IMR-90 (cell line): ENCODE measurements at regions not wholly inside any gene's neighbourhood (a gene's known extent, or its start where the extent isn't known, plus 50 kb on each side); places are given as distances from the start of the nearest gene placed in this dataset.

Source experiments
- ATAC-seq: fragments of 200-7000 bp; cut with Tn5 transposase; 2 replicates; pipeline ENCODE4 v1.9.1; 2020; ENCODE audit warnings: low read depth, mild to moderate bottlenecking, moderate library complexity
- BruUV-seq: library from RNA; stranded (reverse); fragments of 400-500 nt; replicated peaks from 2 replicates; lab custom pipeline; 2021; lab: Mats Ljungman, UMichigan
- CTCF ChIA-PET: fragments of 300-600 bp; formaldehyde crosslinking; extraction: SDS; loops from one replicate; lab custom pipeline; 2021; ENCODE audit warnings: antibody characterized with exemption; lab: Yijun Ruan, JAX
- POLR2A ChIA-PET: fragments of 300-600 bp; sonication (Branson Sonifier 250); formaldehyde crosslinking; loops from one replicate; lab custom pipeline; 2022; ENCODE audit warnings: antibody characterized with exemption; ENCODE audit not compliant: unreplicated experiment; lab: Charles Lee
- DNase-seq: peaks from one replicate; pipeline ENCODE4 v3.0.0; 2013
- H2AFZ ChIP-seq: replicated peaks from 2 replicates; pipeline ENCODE3; 2013; ENCODE audit warnings: low read length, mild to moderate bottlenecking; ENCODE audit not compliant: poor library complexity
- H2AK5ac ChIP-seq: 2 replicates; pipeline ENCODE4 v1.6.1; 2013; ENCODE audit warnings: low read depth, low read length, inconsistent platforms
- H2AK9ac ChIP-seq: replicated peaks from 2 replicates; pipeline ENCODE3; 2013; ENCODE audit warnings: mild to moderate bottlenecking, low read depth, low read length, moderate library complexity; ENCODE audit not compliant: poor library complexity
- H2BK120ac ChIP-seq: 2 replicates; pipeline ENCODE4 v1.6.1; 2013; ENCODE audit warnings: low read depth, low read length, inconsistent platforms
- H2BK15ac ChIP-seq: 3 replicates; pipeline ENCODE4 v1.6.1; 2013; ENCODE audit warnings: low read depth, low read length, inconsistent platforms
- H2BK20ac ChIP-seq: 2 replicates; pipeline ENCODE4 v1.6.1; 2013; ENCODE audit warnings: low read depth, mild to moderate bottlenecking, inconsistent platforms, low read length, moderate library complexity
- H2BK5ac ChIP-seq: 2 replicates; pipeline ENCODE4 v1.6.1; 2013; ENCODE audit warnings: mild to moderate bottlenecking, low read depth, low read length, inconsistent platforms; ENCODE audit not compliant: poor library complexity, severe bottlenecking
- H3K14ac ChIP-seq: replicated peaks from 2 replicates; pipeline ENCODE4 v1.6.1; 2013; ENCODE audit warnings: low read depth, low read length, inconsistent platforms
- H3K18ac ChIP-seq: 2 replicates; pipeline ENCODE4 v1.6.1; 2013; ENCODE audit warnings: low read depth, low read length, control low read depth
- H3K23ac ChIP-seq: 2 replicates; pipeline ENCODE4 v1.6.1; 2013; ENCODE audit warnings: low read depth, low read length, inconsistent platforms
- H3K27ac ChIP-seq: 2 replicates; pipeline ENCODE4 v1.5.1; 2013; ENCODE audit warnings: mild to moderate bottlenecking, control low read depth, low read length; ENCODE audit not compliant: insufficient read depth
- H3K27me3 ChIP-seq: 2 replicates; pipeline ENCODE4 v1.6.1; 2013; ENCODE audit warnings: low read length; ENCODE audit not compliant: control insufficient read depth, insufficient read depth
- H3K36me3 ChIP-seq: 2 replicates; pipeline ENCODE4 v1.6.1; 2013; ENCODE audit warnings: low read length, mixed read lengths; ENCODE audit not compliant: control insufficient read depth, insufficient read depth
- H3K4ac ChIP-seq: 2 replicates; pipeline ENCODE4 v1.6.1; 2013; ENCODE audit warnings: low read depth, low read length, inconsistent platforms
- H3K4me1 ChIP-seq: 2 replicates; pipeline ENCODE4 v1.6.1; 2013; ENCODE audit warnings: low read length, mixed read lengths; ENCODE audit not compliant: control insufficient read depth, insufficient read depth
- H3K4me2 ChIP-seq: 2 replicates; pipeline ENCODE4 v1.6.1; 2013; ENCODE audit warnings: low read depth, mild to moderate bottlenecking, control low read depth, low read length, moderate library complexity
- H3K4me3 ChIP-seq: 2 replicates; pipeline ENCODE4 v1.5.1; 2013; ENCODE audit warnings: low read depth, mild to moderate bottlenecking, control low read depth, low read length, moderate library complexity; ENCODE audit not compliant: insufficient read depth
- H3K56ac ChIP-seq: 2 replicates; pipeline ENCODE4 v1.6.1; 2013; ENCODE audit warnings: low read length, inconsistent platforms; ENCODE audit not compliant: insufficient read depth; ENCODE audit errors: extremely low read depth
- H3K79me1 ChIP-seq, 2 experiments: 2 replicates each; pipeline ENCODE4 v1.6.1; 2013; ENCODE audit warnings: low read length in 2 of 2, inconsistent platforms in 1 of 2, low read depth in 1 of 2
- H3K9ac ChIP-seq: 2 replicates; pipeline ENCODE4 v1.6.1; 2013; ENCODE audit warnings: low read depth, low read length, control low read depth
- H3K9me1 ChIP-seq: 2 replicates; pipeline ENCODE4 v1.6.1; 2013; ENCODE audit warnings: low read length, inconsistent platforms; ENCODE audit not compliant: insufficient read depth
- H3K9me3 ChIP-seq: 2 replicates; pipeline ENCODE4 v1.6.1; 2013; ENCODE audit warnings: low read length; ENCODE audit not compliant: control insufficient read depth, insufficient read depth
- H4K20me1 ChIP-seq: 2 replicates; pipeline ENCODE4 v1.6.1; 2013; ENCODE audit warnings: low read length, inconsistent platforms; ENCODE audit not compliant: insufficient read depth
- H4K5ac ChIP-seq: 2 replicates; pipeline ENCODE4 v1.6.1; 2013; ENCODE audit warnings: mild to moderate bottlenecking, low read depth, low read length, control low read depth
- H4K8ac ChIP-seq, 2 experiments: 2 replicates each; pipeline ENCODE4 v1.6.1; 2013; ENCODE audit warnings: low read depth in 2 of 2, low read length in 2 of 2, control low read depth in 1 of 2, inconsistent platforms in 1 of 2
- H4K91ac ChIP-seq: 2 replicates; pipeline ENCODE4 v1.6.1; 2013; ENCODE audit warnings: low read depth, low read length, inconsistent platforms; ENCODE audit not compliant: insufficient read depth
- BHLHE40 ChIP-seq: fragments of 150-350 bp; IDR thresholded peaks from 2 replicates; pipeline ENCODE4 v1.6.1; 2016; ENCODE audit warnings: mild to moderate bottlenecking, low read depth, low read length
- CEBPB ChIP-seq: IDR thresholded peaks from 2 replicates; pipeline ENCODE4 v1.6.1; 2012; ENCODE audit warnings: low read depth, low read length, improper control_type of control experiment
- CHD1 ChIP-seq: IDR thresholded peaks from 2 replicates; pipeline ENCODE4 v1.6.1; 2012; ENCODE audit warnings: low read depth, low read length, improper control_type of control experiment
- FOS ChIP-seq: fragments of 150-350 bp; IDR thresholded peaks from 2 replicates; pipeline ENCODE4 v1.6.1; 2016; ENCODE audit warnings: low read depth, low read length
- MAFK ChIP-seq: IDR thresholded peaks from 2 replicates; pipeline ENCODE4 v1.6.1; 2012; ENCODE audit warnings: low read depth, low read length, improper control_type of control experiment
- MAZ ChIP-seq: IDR thresholded peaks from 2 replicates; pipeline ENCODE4 v1.6.1; 2012; ENCODE audit warnings: low read depth, mild to moderate bottlenecking, low read length, improper control_type of control experiment, moderate library complexity, borderline replicate concordance
- MXI1 ChIP-seq: IDR thresholded peaks from 2 replicates; pipeline ENCODE4 v1.6.1; 2012; ENCODE audit warnings: low read depth, mild to moderate bottlenecking, low read length, moderate library complexity, borderline replicate concordance
- NFE2L2 ChIP-seq: fragments of 150-350 bp; IDR thresholded peaks from 2 replicates; pipeline ENCODE4 v1.6.1; 2016; ENCODE audit warnings: low read depth, mild to moderate bottlenecking, low read length
- RAD21 ChIP-seq: IDR thresholded peaks from 2 replicates; pipeline ENCODE4 v1.6.1; 2012; ENCODE audit warnings: low read length, improper control_type of control experiment
- SMC3 ChIP-seq: fragments of 150-350 bp; IDR thresholded peaks from 2 replicates; pipeline ENCODE4 v1.6.1; 2016; ENCODE audit warnings: low read depth, mild to moderate bottlenecking, antibody characterized with exemption, low read length, moderate library complexity
- whole genome bisulfite sequencing, 2 experiments: methylation state at CpG; one replicate each; pipeline versions ENCODE4 v1.1.5 to v1.1.7; 2013; ENCODE audit warnings: missing lambda C conversion rate in 2 of 2; ENCODE audit not compliant: insufficient read length in 1 of 2; ENCODE audit errors: extremely low coverage in 2 of 2; 5-methylcytosine and 5-hydroxymethylcytosine counted together
- dilution Hi-C: fragments of 300-500 bp; cut with HindIII; formaldehyde crosslinking; loops from one replicate; pipeline ENCODE4 v1.14.3; 2018; ENCODE audit warnings: low sequenced_read_pairs; ENCODE audit not compliant: unreplicated experiment
- in situ Hi-C: fragments of 300-500 bp; cut with MboI; formaldehyde crosslinking; loops from 3 replicates; pipeline ENCODE4 v1.14.3; 2019; ENCODE audit warnings: low sequenced_read_pairs, inconsistent platforms, mixed read lengths
- intact Hi-C: fragments of 100-400 bp; cut with micrococcal nuclease; formaldehyde crosslinking; loops from 2 replicates; pipeline ENCODE4 v1.10.0; 2022
- TF ChIP-seq, protein P1 (sequence below): fragments of 150-350 bp; IDR thresholded peaks from 2 replicates; pipeline ENCODE4 v1.6.1; 2016; ENCODE audit warnings: low read depth, mild to moderate bottlenecking, low read length, moderate library complexity, borderline replicate concordance
- TF ChIP-seq, protein P2 (sequence below): fragments of 150-350 bp; IDR thresholded peaks from 2 replicates; pipeline ENCODE4 v1.6.1; 2017; ENCODE audit warnings: mild to moderate bottlenecking, antibody characterized with exemption, low read length, low read depth
- TF ChIP-seq, protein P3 (sequence below): conservative IDR thresholded peaks from 2 replicates; pipeline ENCODE4 v1.5.1; 2012; ENCODE audit warnings: mild to moderate bottlenecking, low read depth, low read length, improper control_type of control experiment

DNA sequence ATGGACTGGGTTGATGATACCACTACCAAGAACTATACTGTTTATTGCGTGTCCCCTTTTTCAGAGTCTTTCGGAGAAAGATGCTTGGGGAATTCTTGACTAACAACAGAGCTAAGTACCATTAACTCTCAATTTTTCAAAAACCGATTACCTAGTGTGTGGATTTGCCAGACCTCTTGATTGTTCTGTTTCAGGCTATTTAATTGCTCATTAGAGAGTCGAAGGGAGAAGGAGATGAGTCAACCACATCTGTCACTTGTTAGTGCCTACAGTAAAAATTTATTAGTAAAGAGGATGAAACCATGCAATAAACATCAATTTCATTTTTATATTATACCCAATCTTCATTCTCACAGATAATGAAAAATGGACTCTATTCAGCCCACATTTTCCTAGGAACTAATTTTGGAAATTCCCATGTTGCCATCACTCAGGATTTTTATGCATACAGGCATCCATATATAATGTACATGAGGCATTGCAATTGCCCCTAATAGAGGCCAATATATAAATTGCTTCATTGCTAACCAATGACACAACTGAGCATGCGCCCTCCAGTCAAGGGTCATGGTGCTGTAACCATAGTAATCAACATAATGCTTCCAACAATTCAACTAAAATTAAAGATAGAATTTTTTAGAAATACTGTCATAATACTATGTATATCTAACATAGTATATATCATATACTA is 541.7 kb downstream of the TBL1XR1 start:
- DNase-seq (no peak), ATAC-seq (no peak)
- Histone ChIP-seq H3K9ac (no peak overlapping the region), H3K9me1 (no peaks in the 10 kb centered on the region), H2AK5ac (no peak overlapping the region), H3K4me2 (no peak overlapping the region), H3K27ac (no peak overlapping the region), H3K9me3 (no peaks in the 10 kb centered on the region), H3K56ac (no peak overlapping the region), H3K4me1 (no peaks in the 10 kb centered on the region), H2BK120ac (no peak overlapping the region), H4K20me1 (no peaks in the 10 kb centered on the region), H3K79me1 (no peaks in the 10 kb centered on the region), H2BK15ac (no peak overlapping the region), H4K5ac (no peak overlapping the region), H2AFZ (no peak overlapping the region), H3K27me3 (no peaks in the 10 kb centered on the region), H2BK5ac (no peak overlapping the region), H3K14ac (no peak overlapping the region), H2AK9ac (no peak overlapping the region), H2BK20ac (no peak overlapping the region), H3K4ac (no peak overlapping the region), H3K18ac (no peak overlapping the region), H3K4me3 (no peak overlapping the region), H3K36me3 (no peaks in the 10 kb centered on the region), H4K8ac (no peak overlapping the region), H4K91ac (no peak overlapping the region), H3K23ac (no peak overlapping the region)
- no TSS peak for BruUV-seq
- WGBS, 2 experiments, result no CpG with 5 or more reads among the region's 5 CpGs
- ChIA-PET CTCF (no interaction called here), POLR2A (no interaction called here)
- dilution Hi-C loops, result no loop called here
- intact Hi-C loops, result no loop called here
- TF ChIP-seq BHLHE40, result no peak
- TF ChIP-seq, protein P1, sequence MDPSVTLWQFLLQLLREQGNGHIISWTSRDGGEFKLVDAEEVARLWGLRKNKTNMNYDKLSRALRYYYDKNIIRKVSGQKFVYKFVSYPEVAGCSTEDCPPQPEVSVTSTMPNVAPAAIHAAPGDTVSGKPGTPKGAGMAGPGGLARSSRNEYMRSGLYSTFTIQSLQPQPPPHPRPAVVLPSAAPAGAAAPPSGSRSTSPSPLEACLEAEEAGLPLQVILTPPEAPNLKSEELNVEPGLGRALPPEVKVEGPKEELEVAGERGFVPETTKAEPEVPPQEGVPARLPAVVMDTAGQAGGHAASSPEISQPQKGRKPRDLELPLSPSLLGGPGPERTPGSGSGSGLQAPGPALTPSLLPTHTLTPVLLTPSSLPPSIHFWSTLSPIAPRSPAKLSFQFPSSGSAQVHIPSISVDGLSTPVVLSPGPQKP, result no peak
- no peak for TF ChIP-seq FOS
- no peak for TF ChIP-seq CEBPB
- TF ChIP-seq, protein P2, sequence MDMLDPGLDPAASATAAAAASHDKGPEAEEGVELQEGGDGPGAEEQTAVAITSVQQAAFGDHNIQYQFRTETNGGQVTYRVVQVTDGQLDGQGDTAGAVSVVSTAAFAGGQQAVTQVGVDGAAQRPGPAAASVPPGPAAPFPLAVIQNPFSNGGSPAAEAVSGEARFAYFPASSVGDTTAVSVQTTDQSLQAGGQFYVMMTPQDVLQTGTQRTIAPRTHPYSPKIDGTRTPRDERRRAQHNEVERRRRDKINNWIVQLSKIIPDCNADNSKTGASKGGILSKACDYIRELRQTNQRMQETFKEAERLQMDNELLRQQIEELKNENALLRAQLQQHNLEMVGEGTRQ, result no peak
- no peak for TF ChIP-seq CHD1
- TF ChIP-seq, protein P3, sequence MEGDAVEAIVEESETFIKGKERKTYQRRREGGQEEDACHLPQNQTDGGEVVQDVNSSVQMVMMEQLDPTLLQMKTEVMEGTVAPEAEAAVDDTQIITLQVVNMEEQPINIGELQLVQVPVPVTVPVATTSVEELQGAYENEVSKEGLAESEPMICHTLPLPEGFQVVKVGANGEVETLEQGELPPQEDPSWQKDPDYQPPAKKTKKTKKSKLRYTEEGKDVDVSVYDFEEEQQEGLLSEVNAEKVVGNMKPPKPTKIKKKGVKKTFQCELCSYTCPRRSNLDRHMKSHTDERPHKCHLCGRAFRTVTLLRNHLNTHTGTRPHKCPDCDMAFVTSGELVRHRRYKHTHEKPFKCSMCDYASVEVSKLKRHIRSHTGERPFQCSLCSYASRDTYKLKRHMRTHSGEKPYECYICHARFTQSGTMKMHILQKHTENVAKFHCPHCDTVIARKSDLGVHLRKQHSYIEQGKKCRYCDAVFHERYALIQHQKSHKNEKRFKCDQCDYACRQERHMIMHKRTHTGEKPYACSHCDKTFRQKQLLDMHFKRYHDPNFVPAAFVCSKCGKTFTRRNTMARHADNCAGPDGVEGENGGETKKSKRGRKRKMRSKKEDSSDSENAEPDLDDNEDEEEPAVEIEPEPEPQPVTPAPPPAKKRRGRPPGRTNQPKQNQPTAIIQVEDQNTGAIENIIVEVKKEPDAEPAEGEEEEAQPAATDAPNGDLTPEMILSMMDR, result no peak
- TF ChIP-seq MAZ, result no peak
- TF ChIP-seq MXI1, result no peak
- no peak for TF ChIP-seq NFE2L2
- TF ChIP-seq RAD21, result no peak
- TF ChIP-seq SMC3, result no peak
- TF ChIP-seq MAFK, result no peak
- in situ Hi-C loops, result no loop called here
